Right lobe of liver (tissue), 6 donors: ENCODE measurements at regions not wholly inside any gene's neighbourhood (a gene's known extent, or its start where the extent isn't known, plus 50 kb on each side); places are given as distances from the start of the nearest gene placed in this dataset.

Source experiments
- ATAC-seq, 4 donors: fragments of 200-7000 bp; cut with Tn5 transposase; one replicate each; pipeline ENCODE4 v1.9.1; 2020; ENCODE audit warnings: mild to moderate bottlenecking in 4 of 4, moderate library complexity in 4 of 4
- DNase-seq, 3 donors: peaks; one replicate each; pipeline ENCODE4 v3.0.0-alpha.2; 2020
- H3K27ac ChIP-seq, 3 donors: fragments of 200-600 bp; one replicate each; pipeline ENCODE4 v1.8.0; 2022
- H3K27me3 ChIP-seq, 2 donors: fragments of 200-600 bp; one replicate each; pipeline ENCODE4 v1.8.0; 2022
- H3K36me3 ChIP-seq, 4 donors: fragments of 200-600 bp; sonication (generic) in 1 of 4; one replicate each; pipeline versions ENCODE4 v1.5.1 to v1.8.0; 2017 to 2022; ENCODE audit warnings: control low read depth in 1 of 4
- H3K4me1 ChIP-seq, 4 donors: fragments of 200-600 bp; sonication (generic) in 1 of 4; one replicate each; pipeline versions ENCODE4 v1.5.1 to v1.8.0; 2017 to 2022; ENCODE audit warnings: control low read depth in 1 of 4
- H3K4me3 ChIP-seq, 3 donors: fragments of 200-600 bp; one replicate each; pipeline ENCODE4 v1.8.0; 2022
- H3K9me3 ChIP-seq, 4 donors: fragments of 200-600 bp; sonication (generic) in 1 of 4; one replicate each; pipeline versions ENCODE4 v1.5.1 to v1.8.0; 2017 to 2022; ENCODE audit warnings: control low read depth in 1 of 4
- POLR2A ChIP-seq: fragments of 450-650 bp; IDR thresholded peaks from one replicate; pipeline ENCODE4 v1.6.1; 2017; ENCODE audit warnings: antibody characterized with exemption, mild to moderate bottlenecking
- WGBS: methylation state at CpG from one replicate; pipeline ENCODE4 v1.1.6; 2018; ENCODE audit warnings: low coverage, low lambda C conversion rate; ENCODE audit not compliant: insufficient coverage; ENCODE audit errors: missing lambda C conversion rate; 5-methylcytosine and 5-hydroxymethylcytosine counted together
- intact Hi-C, 2 donors: fragments of 100-400 bp; cut with DNase I; formaldehyde crosslinking; loops; one replicate each; pipeline versions ENCODE4 v1.11.2 to v1.14.1; 2022
- TF ChIP-seq, protein P1 (sequence below), 4 donors: fragments of 200-600 bp in 3 of 4; fragments of 450-650 bp in 1 of 4; IDR thresholded peaks; one replicate each; pipeline versions ENCODE4 v1.5.1 to v1.8.0; 2016 to 2022; ENCODE audit warnings: antibody characterized with exemption in 4 of 4, mild to moderate bottlenecking in 2 of 4
- donor health status: DM: no; HTN: yes; CAD: no.
- donor health status: DM: no; HTN: no; CAD: no.
- donor health status: DM: no; HTN: no; CAD: no.
- donor health status: DM: no; HTN: yes; CAD: no.
- donor health status: DM: no; HTN: yes; CAD: no.

DNA sequence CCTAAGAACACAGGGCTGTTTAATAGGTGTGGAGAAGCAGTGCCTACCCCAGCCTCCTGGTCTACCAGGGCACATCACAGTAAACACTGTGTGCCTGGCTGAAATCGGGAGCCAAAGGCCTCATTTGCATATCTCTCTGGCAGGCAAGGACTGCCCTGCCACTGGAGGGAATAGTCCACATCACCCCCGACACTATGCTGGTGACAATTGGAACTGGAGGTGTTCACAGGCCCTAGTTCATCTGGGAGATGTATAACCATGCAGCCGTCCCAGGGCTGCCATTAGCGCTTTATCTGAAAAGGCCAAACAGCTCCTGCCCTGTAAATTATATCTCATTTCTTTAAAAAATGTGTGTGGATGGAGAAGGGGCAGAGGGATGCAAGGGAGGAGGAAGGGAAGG, 150.3 kb downstream of the LINC00237 start:
- intact Hi-C loops, result no loop called here
- WGBS, result 40% methylated on average over 3 of the region's 4 CpGs
- no peaks in the 10 kb centered on the region for H3K4me1 ChIP-seq
- H3K4me3 ChIP-seq, result no peak overlapping the region
- H3K27ac ChIP-seq, result no peak overlapping the region
- no peaks in the 10 kb centered on the region for H3K27me3 ChIP-seq
- DNase-seq (no peak), ATAC-seq (no peak)
- TF ChIP-seq, protein P1, sequence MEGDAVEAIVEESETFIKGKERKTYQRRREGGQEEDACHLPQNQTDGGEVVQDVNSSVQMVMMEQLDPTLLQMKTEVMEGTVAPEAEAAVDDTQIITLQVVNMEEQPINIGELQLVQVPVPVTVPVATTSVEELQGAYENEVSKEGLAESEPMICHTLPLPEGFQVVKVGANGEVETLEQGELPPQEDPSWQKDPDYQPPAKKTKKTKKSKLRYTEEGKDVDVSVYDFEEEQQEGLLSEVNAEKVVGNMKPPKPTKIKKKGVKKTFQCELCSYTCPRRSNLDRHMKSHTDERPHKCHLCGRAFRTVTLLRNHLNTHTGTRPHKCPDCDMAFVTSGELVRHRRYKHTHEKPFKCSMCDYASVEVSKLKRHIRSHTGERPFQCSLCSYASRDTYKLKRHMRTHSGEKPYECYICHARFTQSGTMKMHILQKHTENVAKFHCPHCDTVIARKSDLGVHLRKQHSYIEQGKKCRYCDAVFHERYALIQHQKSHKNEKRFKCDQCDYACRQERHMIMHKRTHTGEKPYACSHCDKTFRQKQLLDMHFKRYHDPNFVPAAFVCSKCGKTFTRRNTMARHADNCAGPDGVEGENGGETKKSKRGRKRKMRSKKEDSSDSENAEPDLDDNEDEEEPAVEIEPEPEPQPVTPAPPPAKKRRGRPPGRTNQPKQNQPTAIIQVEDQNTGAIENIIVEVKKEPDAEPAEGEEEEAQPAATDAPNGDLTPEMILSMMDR (IDR thresholded peaks at IDR 0.05), result no peak
- TF ChIP-seq POLR2A, result no peak
- no peaks in the 10 kb centered on the region for H3K9me3 ChIP-seq
- no peaks in the 10 kb centered on the region for H3K36me3 ChIP-seq

DNA sequence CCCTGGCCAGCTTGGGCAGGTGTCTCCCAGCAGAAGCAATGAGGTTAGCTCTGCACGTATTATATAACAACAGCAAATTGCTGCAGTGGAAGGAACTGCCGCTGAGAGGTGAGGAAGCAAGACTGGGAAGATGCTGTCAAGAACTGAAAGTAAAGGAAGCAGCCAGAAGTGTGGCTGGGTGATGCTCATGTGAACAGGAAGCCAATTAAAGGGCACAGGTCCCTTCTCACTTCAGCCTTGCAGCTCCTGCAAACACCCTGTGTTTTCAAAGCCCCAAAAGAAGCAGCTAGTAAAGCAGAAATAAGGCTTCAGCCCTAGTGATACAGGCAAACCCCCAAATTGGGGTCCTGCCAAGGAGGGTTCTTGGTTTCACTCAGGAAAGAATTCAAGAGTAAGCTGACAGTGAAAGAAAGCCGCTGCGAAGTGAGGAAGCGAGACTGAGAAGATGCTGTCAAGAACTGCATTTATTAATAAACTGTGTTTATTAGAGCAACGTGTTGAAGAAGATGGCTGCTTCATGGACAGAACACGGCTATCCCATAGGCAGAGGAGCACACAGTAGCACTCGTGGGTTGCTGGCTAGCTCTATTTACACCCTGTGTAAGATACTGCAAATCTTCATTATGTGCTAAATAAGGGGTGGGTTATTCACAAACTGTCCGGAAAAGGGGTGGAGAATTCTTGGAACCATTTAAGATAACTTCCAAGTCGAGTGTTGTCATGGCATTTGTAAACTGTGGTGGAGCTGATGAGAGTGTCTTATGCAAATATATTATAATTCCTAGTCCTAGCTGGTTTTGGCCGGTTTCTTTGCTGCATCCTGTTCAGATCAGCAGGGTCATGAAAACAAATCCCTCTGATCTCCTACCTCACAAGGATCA, 152.2 kb downstream of the LINC00237 start:
- Histone ChIP-seq H3K4me3 (no peak overlapping the region), H3K9me3 (no peaks in the 10 kb centered on the region), H3K27me3 (no peaks in the 10 kb centered on the region), H3K4me1 (no peaks in the 10 kb centered on the region), H3K27ac (no peak overlapping the region), H3K36me3 (no peaks in the 10 kb centered on the region)
- ATAC-seq (no peak), DNase-seq (no peak)
- intact Hi-C loops, result no loop called here
- 43% methylated on average over 11 of the region's 11 CpGs for WGBS
- TF ChIP-seq, protein P1 (IDR thresholded peaks at IDR 0.05), result no peak
- TF ChIP-seq POLR2A, result no peak

DNA sequence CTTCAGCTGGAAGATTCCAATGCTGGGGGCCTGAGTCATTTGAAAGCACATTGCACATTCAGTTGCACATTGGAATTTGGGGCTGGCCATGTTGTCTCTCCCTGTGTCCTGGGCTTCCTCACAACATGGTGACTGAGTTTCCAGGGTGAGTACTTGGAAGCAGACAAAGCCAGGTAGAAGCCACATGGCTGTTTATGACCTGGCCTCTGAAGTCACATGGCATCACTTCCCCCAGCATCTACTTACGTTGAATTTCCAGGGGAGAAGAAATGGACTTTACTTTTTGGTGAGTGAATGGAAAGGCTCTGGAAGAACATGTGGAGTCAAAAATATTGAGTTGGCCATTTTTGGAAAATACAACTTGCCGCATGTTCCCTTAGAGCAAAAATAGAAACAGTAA, 155.5 kb downstream of the LINC00237 start:
- 63% methylated on average over 2 of the region's 2 CpGs for WGBS
- intact Hi-C loops, result no loop called here
- TF ChIP-seq, protein P1 (IDR thresholded peaks at IDR 0.05), result no peak

DNA sequence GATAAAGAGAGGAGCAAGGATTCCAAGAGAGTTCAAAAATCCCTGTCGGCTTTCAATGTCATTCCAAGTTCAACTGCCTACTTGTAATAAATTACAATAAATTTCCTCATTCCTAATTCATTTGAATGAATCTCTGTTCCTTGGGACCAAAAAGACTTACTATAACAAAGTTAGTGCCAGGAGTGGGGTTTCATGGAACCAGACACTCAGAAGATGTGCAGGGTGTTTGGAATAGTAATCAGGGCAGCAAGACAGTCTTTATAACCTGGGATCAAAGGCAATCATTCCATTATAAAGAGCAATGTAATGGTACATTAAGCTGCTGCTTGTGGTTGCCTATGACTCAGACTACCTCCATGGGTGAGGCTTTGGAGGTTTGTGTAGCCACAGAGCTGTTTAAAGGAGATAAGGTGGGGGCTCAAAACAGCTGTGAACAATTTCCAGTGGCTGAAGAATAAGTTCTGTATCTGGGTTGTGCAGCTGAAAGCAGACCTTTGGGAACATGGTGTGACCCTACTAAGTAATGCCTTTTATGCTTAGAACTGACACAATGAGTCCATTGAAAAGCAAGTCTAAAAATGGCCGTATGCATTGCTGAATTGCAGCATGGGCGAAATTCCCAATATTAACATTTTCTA, 159.9 kb downstream of the LINC00237 start:
- DNase-seq, result no peak
- no peak for TF ChIP-seq POLR2A
- TF ChIP-seq, protein P1 (IDR thresholded peaks at IDR 0.05), result no peak
- Histone ChIP-seq H3K36me3 (no peaks in the 10 kb centered on the region), H3K4me1 (no peaks in the 10 kb centered on the region), H3K9me3 (no peaks in the 10 kb centered on the region), H3K27me3 (no peaks in the 10 kb centered on the region), H3K4me3 (no peak overlapping the region), H3K27ac (no peak overlapping the region)
- WGBS, result 36% methylated on average over 3 of the region's 3 CpGs
- ATAC-seq, result no peak
- intact Hi-C loops, result no loop called here

More for the DNA sequence above, 155.5 kb downstream of the LINC00237 start:
- Histone ChIP-seq H3K4me1 (no peaks in the 10 kb centered on the region), H3K36me3 (no peaks in the 10 kb centered on the region), H3K27ac (no peak overlapping the region), H3K4me3 (no peak overlapping the region), H3K9me3 (no peaks in the 10 kb centered on the region), H3K27me3 (no peaks in the 10 kb centered on the region)
- DNase-seq (no peak), ATAC-seq (no peak)
